ENCODE measurements at regions not wholly inside any gene's neighbourhood (a gene's known extent, or its start where the extent isn't known, plus 50 kb on each side); places are given as distances from the start of the nearest gene placed in this dataset.
"Not testable (repeated sequence)": the region's sequence is repeated elsewhere in the genome, so short reads cannot be mapped to it uniquely, and the experiment has no call there.

DNA sequence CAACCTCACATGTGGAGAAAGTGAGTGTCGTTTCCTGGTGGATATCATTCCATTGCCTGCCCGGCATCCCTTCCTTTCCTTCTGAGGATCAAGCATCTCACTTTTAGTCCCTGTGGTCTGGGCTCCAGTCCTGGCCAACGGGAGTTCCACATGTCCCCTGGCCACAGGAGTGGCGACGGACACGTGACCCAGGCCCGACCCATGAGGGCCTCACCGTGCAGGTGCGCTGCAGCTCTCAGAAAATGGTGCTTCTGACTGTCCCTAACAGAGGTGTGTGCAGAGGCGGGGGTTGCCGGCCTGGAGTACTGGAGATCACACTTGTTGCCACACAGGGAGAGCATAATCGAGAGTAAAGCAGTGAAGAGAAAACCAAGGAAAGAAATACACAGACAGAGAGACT lies 476.9 kb upstream of the FRG1 start:
- no peak for DNase-seq

- no peak for DNase-seq
Observed at GRCh38 chr4:189494407-189494806, 446.3 kb upstream of the FRG1 start.

DNA sequence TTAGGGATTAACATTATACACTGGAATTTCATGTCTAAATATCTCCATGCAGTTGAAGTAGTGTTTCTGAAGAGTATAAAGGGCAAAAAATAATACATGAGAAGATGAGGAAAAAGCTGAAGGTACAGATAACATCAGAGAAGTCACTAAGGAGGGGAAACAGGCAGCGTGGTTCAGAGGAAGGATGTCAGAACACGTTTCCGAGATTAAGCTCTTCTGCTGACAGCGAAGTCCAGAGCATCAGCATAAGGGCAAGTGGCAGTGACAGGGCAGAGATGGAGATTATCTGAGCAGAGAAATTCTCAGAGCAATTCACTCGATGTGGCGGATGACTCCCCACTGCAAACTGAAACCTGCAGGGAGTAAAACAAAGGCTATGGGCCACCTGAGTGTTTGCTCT lies 443.2 kb upstream of the FRG1 start:
- DNase-seq = no peak

DNA sequence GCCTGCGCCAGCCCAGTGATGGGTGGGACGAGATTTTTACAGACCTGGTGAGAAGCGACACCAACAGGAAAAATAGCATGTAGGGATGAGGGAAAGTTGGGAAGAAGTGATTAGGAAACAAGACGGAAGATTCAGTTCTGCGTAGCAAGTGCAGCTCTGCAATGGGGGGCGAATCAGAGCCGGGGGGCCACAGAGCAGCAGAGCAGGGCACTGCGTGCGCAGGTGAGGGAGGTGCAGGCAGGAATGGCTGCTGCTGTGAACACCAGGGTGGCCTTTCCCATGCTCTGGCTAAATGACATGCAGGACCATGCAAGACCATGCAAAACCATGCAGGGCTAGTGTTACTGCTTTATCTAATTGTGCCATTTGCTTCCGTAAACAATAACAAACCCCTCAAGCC lies 442.7 kb upstream of the FRG1 start:
- no peak for DNase-seq

- no peak for DNase-seq
Observed at GRCh38 chr4:189498457-189498856, 442.2 kb upstream of the FRG1 start.

DNA sequence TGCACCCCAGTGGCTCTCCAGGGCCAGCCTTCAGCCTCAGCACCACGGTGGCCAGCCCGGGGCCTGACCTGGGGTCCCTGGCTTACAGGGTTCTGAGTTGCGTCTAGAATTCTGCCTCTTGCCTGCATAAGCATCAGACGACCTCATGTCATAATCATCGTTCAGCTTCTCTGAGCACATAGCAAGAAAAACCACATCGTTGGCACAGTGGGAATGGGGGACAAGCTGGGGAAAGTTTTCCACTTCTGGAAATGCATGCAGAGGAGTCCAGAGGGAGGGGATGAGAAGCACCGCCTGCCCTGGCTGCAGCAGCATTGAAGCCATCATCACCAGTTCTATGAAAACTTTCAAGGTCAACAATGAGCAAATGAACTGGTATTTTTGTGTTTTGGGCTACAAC lies 441.0 kb upstream of the FRG1 start:
- no peak for DNase-seq

DNA sequence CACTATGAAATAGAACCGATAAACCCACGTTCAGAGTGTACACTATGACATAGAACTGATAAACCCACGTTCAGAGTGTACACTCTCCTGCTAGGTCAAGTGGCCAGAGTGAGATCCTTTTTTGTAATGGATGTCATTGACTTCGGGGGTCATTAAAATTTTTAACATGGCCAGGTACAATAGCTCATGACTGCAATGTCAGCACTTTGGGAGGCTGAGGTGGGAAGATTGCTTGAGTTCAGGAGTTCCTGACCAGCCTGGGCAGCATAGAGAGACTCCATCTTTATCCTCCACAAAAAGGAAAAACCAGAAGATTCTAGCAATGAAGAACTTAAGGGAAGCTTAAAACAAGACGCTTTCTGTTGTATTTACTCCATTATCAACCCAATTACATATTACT lies 439.7 kb upstream of the FRG1 start:
- DNase-seq = no peak

DNA sequence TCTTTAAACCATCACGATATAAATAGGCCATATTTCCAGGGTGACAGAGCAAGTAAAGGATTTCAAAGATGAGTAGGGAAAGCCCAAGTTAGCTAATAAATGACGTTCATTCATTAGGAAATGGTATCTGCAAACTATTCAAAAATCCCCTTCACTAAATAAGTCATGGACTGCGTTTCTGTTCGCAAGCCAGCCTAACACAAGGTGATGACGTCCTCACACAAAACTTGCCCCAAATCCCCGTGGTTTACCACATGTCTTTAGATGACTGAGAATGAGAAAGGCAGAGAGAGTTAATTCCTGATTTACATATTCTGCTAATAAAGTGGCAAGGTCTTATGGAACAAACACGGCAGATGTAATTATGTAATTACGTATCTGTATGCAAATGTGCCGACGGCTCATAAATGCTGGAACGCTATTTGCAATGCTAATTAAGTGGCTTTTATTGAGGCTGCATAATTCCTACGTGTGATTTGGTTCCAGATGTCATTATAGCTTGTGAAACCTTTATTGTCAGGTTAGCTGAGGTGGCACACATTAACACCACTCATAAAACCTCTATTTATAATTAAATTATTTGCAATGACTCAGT lies 437.7 kb upstream of the FRG1 start:
- peak; percentile 24 for DNase-seq

DNA sequence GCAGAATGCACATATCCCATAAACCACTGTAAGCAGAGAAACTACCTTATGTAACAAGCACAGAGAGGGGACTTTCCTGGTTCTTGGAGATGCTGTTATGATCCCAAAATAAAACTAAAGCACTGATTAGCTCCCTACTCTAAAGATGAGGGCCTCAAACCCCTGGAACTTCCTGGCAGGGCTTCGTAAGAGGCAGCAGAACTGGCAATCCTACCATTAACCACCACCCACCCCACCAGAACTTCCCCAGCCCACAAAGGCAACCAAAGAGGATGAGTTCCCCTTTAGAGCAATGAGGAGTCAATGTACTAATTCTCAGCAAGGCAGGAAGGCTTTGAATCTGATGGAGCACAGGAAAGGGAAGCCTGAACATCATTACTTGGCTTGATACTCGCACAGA lies 436.5 kb upstream of the FRG1 start:
- no peak for DNase-seq

- no peak for DNase-seq
Observed at GRCh38 chr4:189505380-189505779, 435.3 kb upstream of the FRG1 start.

DNA sequence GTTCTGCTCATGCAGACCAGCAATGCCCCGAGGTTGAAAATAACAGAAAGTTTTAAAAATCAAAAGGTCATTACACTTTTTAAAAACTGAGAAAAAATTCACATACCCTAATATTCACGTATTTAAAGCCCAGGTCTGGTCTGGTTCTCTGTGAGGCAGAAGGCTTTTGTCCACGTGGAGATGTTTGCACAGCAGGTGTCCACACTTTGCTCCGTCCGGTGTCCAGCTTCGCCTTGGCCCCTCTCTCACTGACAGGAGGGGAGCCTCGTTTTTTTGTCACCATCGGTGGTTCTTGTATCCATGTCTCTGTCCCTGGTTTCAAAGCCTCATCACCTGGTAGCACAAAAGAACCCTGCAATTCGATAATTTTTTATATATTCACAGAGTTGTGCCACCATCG lies 434.6 kb upstream of the FRG1 start:
- DNase-seq = no peak

GRCh38 chr4:189507060-189507459 lies 433.6 kb upstream of the FRG1 start:
- no peak for DNase-seq

GRCh38 chr4:189510601-189511000 lies 430.1 kb upstream of the FRG1 start:
- DNase-seq = no peak

DNA sequence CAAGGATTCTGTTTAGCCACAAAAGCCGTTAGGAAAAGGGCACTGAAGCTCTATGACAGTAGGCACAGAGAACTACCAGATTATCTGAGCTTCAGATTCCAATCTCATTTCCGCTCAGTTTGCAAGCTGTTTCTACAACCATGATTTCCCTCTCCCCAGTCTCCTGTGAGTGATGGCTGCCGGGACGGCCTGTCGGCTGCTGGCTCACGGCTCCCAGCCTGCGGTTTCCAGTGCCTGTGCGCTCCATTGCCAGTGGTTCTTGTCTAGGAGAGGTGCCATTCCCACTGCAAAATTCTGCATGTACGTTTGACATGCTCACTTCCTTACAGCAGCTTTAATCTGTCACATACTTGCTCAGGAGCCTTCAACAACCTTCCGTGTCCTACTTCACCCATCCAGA lies 429.1 kb upstream of the FRG1 start:
- no peak for DNase-seq

DNA sequence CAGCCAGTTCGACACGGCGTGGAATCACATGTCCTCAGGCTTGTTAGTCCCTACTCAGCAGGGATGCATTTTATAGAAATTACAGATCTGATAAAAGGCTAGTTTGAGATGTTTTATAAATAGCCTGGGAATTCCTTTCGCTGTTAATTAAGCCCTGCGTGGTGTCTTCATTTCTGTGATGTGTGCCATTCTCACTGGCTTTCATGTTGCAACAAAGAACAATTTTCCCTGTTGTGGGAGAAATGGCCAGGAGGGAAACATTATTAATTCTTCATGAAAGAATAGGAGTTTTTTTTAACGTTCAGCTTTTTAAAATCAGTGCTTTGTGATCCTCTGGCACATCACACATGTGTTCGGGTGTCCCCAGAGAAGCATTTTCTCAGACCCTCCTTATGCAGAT lies 427.3 kb upstream of the FRG1 start:
- DNase-seq = no peak

DNA sequence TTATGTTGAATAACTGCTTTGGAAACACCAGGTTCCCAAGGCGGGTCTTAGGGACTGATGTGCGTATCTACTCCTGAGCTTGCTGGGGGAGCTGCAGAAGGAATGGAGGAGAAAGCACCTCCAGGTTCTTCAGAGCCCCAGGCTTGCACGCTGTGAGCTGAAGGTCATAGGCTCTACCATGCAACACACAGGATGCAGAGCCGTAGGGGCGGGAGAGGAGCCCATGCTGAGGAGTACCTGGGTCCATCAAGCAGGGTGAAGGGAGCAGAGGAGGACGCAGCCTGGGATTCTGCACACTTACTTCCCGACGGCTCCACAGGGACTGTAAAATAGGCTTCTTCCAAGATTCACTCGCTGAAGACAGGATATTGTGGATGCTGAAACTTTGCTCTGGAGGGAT lies 426.5 kb upstream of the FRG1 start:
- no peak for DNase-seq

DNA sequence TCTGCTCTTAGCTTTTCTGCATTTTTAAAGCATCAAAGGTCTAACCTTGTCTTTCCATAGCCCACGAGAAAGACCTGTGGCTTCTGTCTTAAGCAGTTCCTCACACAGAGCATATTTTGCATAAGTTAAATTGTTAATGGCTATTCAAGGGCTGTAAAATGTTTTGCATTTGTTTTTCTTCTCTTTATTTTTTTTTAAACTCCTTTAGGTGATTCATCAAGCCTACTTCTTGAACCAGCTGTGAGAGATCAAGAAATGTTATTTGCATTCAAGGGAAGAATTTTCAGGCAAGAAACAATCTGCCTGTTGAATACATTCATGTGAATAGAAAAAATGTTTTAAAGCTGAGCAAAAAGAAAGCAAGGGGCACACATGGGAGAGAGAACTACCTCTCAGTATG lies 423.8 kb upstream of the FRG1 start:
- DNase-seq = no peak

- DNase-seq = no peak
Observed at GRCh38 chr4:189519186-189519585, 421.5 kb upstream of the FRG1 start.

GRCh38 chr4:189525304-189525703 lies 415.4 kb upstream of the FRG1 start:
- no peak for DNase-seq

GRCh38 chr4:189530848-189531247 lies 409.8 kb upstream of the FRG1 start:
- DNase-seq = no peak

GRCh38 chr4:189533603-189534002 lies 407.1 kb upstream of the FRG1 start:
- no peak for DNase-seq

GRCh38 chr4:189547559-189547958 lies 393.1 kb upstream of the FRG1 start:
- DNase-seq = no peak

DNA sequence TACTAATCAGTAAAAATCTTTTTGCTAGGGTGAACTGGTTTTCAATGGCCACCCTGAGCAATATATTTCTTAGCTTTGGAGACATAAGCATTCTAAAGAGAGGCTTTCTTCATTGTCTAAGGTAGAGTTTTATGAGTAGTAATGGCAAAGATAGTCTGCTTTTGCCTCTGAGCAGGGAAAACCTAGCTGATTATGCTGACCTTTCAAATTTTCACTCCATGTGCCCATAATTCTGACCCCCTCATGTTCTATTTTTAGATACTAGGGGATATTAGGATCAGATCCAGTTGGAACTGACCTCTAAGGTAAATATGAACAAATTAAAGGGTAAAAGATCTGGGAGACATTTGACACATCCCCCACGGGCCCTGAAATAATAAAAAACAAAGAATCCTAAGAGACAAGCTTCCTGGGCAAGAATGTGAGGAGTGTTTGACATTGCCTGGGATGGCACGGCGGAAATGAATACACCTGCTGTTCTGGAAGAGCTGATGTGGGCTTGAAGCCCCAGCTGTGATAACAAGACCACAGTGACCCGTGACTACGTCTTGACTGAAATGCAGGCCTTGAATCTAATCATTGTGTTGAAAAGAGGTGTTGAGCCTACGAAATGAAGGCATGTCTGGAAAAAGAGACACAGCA lies 392.1 kb upstream of the FRG1 start:
- DNase-seq = no peak

GRCh38 chr4:189551931-189552670 lies 388.6 kb upstream of the FRG1 start:
- DNase-seq = not testable (repeated sequence)

GRCh38 chr4:189560605-189561004 lies 380.1 kb upstream of the FRG1 start:
- not testable (repeated sequence) for DNase-seq
